ENCODE measurements at regions not wholly inside any gene's neighbourhood (a gene's known extent, or its start where the extent isn't known, plus 50 kb on each side); places are given as distances from the start of the nearest gene placed in this dataset.
"Not testable (repeated sequence)": the region's sequence is repeated elsewhere in the genome, so short reads cannot be mapped to it uniquely, and the experiment has no call there.

GRCh38 chr4:104581476-104581875 lies 86.8 kb upstream of the CXXC4 start:
- not testable (repeated sequence) for TF ChIP-seq POLR2AphosphoS5 (IDR thresholded peaks at IDR 0.05); CTCF (IDR thresholded peaks at IDR 0.05 in 8 of 11, conservative IDR thresholded peaks at IDR 0.05 in 3 of 11); POLR2A (IDR thresholded peaks at IDR 0.05)
